ENCODE measurements at regions not wholly inside any gene's neighbourhood (a gene's known extent, or its start where the extent isn't known, plus 50 kb on each side); places are given as distances from the start of the nearest gene placed in this dataset.

- Histone ChIP-seq H3K79me2 (ENCODE audit: insufficient read depth, low read length) (no peaks in the 10 kb centered on the region), H3K4me1 (ENCODE audit: control insufficient read depth in 1 of 2, insufficient read depth in 2 of 2, low read length in 2 of 2) (no peaks in the 10 kb centered on the region), H4K20me1 (ENCODE audit: insufficient read depth, low read length) (no peaks in the 10 kb centered on the region), H3K9me3 (replicated peaks in 1 of 2; ENCODE audit: control insufficient read depth in 1 of 2, insufficient read depth in 1 of 2, low read length in 2 of 2) (no peaks in the 10 kb centered on the region), H2AFZ (ENCODE audit: insufficient read depth, low read depth, low read length, poor library complexity, severe bottlenecking) (no peak overlapping the region), H3K9ac (ENCODE audit: insufficient read depth, low read length, poor library complexity, severe bottlenecking) (no peak overlapping the region), H3K4me2 (replicated peaks; ENCODE audit: extremely low read depth, low read length, poor library complexity, severe bottlenecking) (no peak overlapping the region), H3K4me3 (replicated peaks in 1 of 3; ENCODE audit: low read depth in 2 of 3, low read length in 3 of 3) (no peak overlapping the region), H3K27ac (ENCODE audit: low read depth in 1 of 2, low read length in 2 of 2) (no peak overlapping the region), H3K36me3 (replicated peaks in 1 of 2; ENCODE audit: control insufficient read depth in 1 of 2, insufficient read depth in 2 of 2, low read length in 2 of 2) (no peaks in the 10 kb centered on the region), H3K27me3 (ENCODE audit: control insufficient read depth in 2 of 2, insufficient read depth in 2 of 2, low read length in 2 of 2) (no peaks in the 10 kb centered on the region)
- WGBS (ENCODE audit: insufficient coverage), result 78% methylated on average over 2 of the region's 2 CpGs
- TF ChIP-seq, protein P1, sequence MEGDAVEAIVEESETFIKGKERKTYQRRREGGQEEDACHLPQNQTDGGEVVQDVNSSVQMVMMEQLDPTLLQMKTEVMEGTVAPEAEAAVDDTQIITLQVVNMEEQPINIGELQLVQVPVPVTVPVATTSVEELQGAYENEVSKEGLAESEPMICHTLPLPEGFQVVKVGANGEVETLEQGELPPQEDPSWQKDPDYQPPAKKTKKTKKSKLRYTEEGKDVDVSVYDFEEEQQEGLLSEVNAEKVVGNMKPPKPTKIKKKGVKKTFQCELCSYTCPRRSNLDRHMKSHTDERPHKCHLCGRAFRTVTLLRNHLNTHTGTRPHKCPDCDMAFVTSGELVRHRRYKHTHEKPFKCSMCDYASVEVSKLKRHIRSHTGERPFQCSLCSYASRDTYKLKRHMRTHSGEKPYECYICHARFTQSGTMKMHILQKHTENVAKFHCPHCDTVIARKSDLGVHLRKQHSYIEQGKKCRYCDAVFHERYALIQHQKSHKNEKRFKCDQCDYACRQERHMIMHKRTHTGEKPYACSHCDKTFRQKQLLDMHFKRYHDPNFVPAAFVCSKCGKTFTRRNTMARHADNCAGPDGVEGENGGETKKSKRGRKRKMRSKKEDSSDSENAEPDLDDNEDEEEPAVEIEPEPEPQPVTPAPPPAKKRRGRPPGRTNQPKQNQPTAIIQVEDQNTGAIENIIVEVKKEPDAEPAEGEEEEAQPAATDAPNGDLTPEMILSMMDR (IDR thresholded peaks at IDR 0.05), result no peak
- no peak for DNase-seq
- intact Hi-C loops (cut with micrococcal nuclease), result no loop called here
- H3K27ac Mint-ChIP-seq, result no peak overlapping the region
- no peak overlapping the region for H3K4me3 Mint-ChIP-seq
- no peaks in the 10 kb centered on the region for H3K36me3 Mint-ChIP-seq
- peaks cover 0 to 2% (median 0%) of the 10 kb centered on the region in 7 donors for H3K9me3 Mint-ChIP-seq
- no peaks in the 10 kb centered on the region for H3K4me1 Mint-ChIP-seq
- H3K27me3 Mint-ChIP-seq (ENCODE audit: low read depth in 3 of 3), result no peaks in the 10 kb centered on the region
These were observed 849.1 kb upstream of the SLIT2 start for GRCh38 chr4:19402581-19403065.

GRCh38 chr4:19401301-19402080 lies 850.2 kb upstream of the SLIT2 start:
- Histone ChIP-seq H3K9me3 (replicated peaks in 1 of 2; ENCODE audit: control insufficient read depth in 1 of 2, insufficient read depth in 1 of 2, low read length in 2 of 2) (no peaks in the 10 kb centered on the region), H2AFZ (ENCODE audit: insufficient read depth, low read depth, low read length, poor library complexity, severe bottlenecking) (no peak overlapping the region), H3K9ac (ENCODE audit: insufficient read depth, low read length, poor library complexity, severe bottlenecking) (no peak overlapping the region), H3K4me1 (ENCODE audit: control insufficient read depth in 1 of 2, insufficient read depth in 2 of 2, low read length in 2 of 2) (no peaks in the 10 kb centered on the region), H3K27ac (ENCODE audit: low read depth in 1 of 2, low read length in 2 of 2) (no peak overlapping the region), H3K4me2 (replicated peaks; ENCODE audit: extremely low read depth, low read length, poor library complexity, severe bottlenecking) (no peak overlapping the region), H3K4me3 (replicated peaks in 1 of 3; ENCODE audit: low read depth in 2 of 3, low read length in 3 of 3) (no peak overlapping the region), H3K27me3 (ENCODE audit: control insufficient read depth in 2 of 2, insufficient read depth in 2 of 2, low read length in 2 of 2) (no peaks in the 10 kb centered on the region), H3K36me3 (replicated peaks in 1 of 2; ENCODE audit: control insufficient read depth in 1 of 2, insufficient read depth in 2 of 2, low read length in 2 of 2) (no peaks in the 10 kb centered on the region), H4K20me1 (ENCODE audit: insufficient read depth, low read length) (no peaks in the 10 kb centered on the region), H3K79me2 (ENCODE audit: insufficient read depth, low read length) (no peaks in the 10 kb centered on the region)
- no peak for DNase-seq
- H3K27ac Mint-ChIP-seq, result no peak overlapping the region
- WGBS (ENCODE audit: insufficient coverage), result no CpG with 5 or more reads among the region's 1 CpG
- H3K36me3 Mint-ChIP-seq, result no peaks in the 10 kb centered on the region
- intact Hi-C loops (cut with micrococcal nuclease), result no loop called here
- TF ChIP-seq, protein P1 (IDR thresholded peaks at IDR 0.05), result no peak
- peaks cover 0 to 4% (median 0%) of the 10 kb centered on the region in 7 donors for H3K9me3 Mint-ChIP-seq
- H3K4me1 Mint-ChIP-seq, result no peaks in the 10 kb centered on the region
- H3K27me3 Mint-ChIP-seq (ENCODE audit: low read depth in 3 of 3), result no peaks in the 10 kb centered on the region
- H3K4me3 Mint-ChIP-seq, result no peak overlapping the region
